Stimulated activated CD4-positive, alpha-beta T cell treated with anti-CD3 and anti-CD28 coated beads, Interleukin-4, amount 100 ng/mL, for 4 hours (primary cell): ENCODE measurements at regions not wholly inside any gene's neighbourhood (a gene's known extent, or its start where the extent isn't known, plus 50 kb on each side); places are given as distances from the start of the nearest gene placed in this dataset.
"Not testable (repeated sequence)": the region's sequence is repeated elsewhere in the genome, so short reads cannot be mapped to it uniquely, and the experiment has no call there.

ENCODE experiments used
- DNase-seq, 2 experiments: peaks; one replicate each; pipeline ENCODE4 v3.0.0-alpha.2; 2020

GRCh38 chr4:43672265-43672885 lies 776.2 kb downstream of the KCTD8 start:
- not testable (repeated sequence) for DNase-seq

DNA sequence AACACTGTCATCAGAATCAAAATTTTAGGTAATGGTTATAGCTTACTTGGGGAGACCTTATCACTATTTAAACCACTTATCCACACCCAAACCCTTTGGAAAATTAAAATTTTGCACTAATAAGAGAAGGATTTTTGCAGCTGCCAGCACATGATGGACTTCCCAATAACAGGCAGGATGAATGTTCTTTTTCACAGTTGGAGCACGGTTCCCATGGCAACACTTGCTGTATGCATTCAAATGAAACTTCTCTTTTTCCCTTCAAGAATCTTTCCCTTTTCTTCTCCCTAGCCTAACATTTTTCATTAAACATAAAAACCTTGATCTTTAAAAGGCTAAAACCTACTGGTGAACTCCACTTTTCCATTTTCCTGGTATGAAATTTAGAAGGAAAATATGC lies 768.2 kb downstream of the KCTD8 start:
- DNase-seq = no peak

DNA sequence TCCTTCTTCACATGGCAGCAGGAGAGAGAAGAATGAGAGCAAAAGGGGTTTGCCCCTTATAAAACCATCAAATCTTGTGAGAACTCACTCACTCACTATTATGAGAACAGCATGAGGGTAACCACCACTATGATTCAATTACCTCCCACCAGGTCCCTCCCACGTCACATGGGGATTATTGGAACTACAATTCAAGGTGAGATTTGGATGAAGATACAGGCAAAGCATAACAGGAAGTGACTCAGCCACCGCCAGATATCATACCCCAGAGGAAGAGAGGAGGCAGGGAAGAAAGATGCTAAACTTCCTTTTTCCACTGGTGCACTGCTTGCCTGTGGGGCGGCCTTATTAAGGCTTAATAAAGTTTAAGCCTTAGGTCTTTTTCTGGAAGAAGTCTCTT lies 766.1 kb downstream of the KCTD8 start:
- no peak for DNase-seq

DNA sequence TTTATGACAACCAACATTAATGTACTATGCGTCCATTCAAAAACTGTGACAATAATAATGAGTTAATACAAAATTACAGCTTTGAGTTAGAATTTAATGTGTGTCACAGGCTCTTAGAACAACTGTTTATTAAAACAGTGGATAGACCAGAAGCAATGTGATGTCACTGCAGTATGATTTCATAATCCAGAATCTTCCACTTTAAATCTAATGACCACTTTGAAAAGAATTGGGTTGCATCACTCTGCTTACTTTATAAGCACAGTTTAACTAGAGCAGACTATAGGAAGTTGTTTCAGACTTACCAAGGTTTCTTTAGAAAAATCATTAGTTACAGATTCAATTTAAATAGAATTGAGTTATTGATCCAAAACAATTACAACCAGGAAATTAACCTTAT lies 758.5 kb downstream of the KCTD8 start:
- no peak for DNase-seq

DNA sequence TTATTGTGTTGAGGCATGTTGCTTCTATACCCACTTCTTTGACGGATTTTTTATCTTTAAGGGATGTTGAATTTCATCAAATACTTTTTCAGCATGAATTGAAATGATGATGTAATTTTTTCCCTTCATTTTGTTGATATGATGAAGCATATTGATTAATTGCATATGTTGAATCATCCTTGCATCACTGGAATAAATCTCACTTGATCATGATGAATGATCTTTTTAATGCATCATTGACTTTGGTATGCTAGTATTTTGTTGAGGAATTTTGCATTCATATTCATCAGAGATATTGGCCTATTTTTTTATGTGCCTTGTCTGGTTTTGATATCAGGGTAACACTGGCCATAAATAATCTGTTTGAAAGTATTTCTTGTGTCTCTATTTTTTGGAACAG lies 754.7 kb downstream of the KCTD8 start:
- DNase-seq = no peak

DNA sequence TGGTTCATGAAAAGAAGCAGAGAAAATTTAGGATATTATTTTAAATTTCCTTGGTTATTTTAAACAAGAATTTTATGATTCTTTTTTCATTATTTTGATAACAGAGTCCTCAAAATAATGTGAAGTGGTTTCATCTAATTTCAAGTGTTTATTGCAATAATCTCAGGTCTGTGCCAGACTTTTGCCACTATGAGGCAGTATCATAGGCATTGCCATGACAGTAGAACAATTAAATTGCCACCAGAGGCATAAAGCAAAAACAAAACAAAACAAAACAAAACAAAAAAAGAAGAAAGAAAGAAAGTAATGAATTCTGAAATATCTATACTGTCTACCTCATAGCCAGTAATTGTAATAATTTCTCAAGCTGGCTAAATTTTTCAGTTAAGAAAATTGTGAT lies 739.2 kb downstream of the KCTD8 start:
- no peak for DNase-seq

DNA sequence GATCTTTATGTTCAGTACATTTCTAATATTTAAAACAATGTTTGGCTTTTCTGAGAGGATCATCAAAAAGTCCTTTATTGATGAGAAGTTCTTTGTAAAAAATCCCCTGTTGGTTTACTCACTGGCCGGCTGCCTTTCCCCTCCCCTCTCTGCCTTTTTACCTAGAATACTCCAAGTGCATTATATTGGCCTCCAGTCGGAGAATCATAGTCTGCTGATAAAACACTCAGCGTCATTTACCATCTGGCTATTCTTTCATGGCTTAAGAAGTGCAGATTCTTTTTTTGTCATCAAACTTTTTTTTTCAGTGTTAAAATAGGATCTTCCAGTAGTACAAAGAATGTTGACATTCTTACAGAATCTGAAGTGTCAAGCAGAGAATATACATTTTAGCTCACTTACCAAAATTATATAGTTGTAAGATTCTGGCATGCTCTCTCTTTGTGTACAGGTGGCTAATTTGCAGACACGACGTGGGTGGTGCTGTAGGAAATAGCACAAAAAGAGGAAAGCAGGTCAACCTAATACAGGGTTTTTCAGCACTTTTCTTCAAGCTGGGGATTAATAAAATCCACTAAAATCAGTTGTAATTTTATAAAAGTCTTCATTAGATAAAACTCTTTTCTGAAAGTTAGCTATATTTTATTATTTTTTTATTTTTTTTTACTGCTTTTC lies 731.8 kb downstream of the KCTD8 start:
- DNase-seq = no peak

DNA sequence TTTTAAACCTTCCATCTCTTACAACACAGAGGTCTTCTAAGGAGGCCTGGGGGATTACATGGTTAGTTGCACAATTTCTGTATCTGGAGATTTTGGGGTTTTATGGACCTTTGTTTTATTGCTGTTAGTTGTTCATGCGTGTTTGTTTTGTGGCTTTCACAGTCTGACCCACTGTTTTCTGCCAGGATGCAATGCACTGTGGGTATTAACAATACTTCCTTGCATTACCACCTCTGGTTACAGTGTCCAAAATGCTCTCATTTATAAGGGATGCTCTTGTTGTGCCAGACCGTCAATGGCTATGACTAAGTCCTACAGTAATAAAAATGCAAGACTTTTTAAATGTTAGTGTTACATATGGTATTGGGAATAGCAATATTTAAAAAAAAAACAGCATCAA lies 730.2 kb downstream of the KCTD8 start:
- DNase-seq = no peak

- no peak for DNase-seq
These were observed 715.7 kb downstream of the KCTD8 start for GRCh38 chr4:43732829-43733426.

- no peak for DNase-seq
These were observed 706.5 kb downstream of the KCTD8 start for GRCh38 chr4:43742083-43742482.

DNA sequence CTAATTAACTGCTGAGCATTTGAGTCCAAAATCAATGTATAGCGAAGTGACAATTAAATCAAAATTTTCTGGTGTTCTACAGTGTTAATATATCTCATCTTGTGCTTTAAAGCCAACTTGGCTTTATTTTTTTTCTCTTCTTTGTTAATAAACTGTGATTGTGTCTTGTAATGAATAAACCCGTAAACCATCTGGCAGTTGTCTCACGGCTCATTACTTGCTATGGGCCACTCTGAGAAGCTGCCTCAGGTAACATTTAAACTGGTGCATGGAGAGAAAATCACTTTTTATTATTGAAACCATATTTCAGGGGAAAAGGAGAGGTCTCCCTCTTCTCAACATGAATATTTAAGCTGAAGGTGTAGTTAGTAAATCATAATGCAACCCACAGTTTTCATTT lies 694.0 kb downstream of the KCTD8 start:
- no peak for DNase-seq

DNA sequence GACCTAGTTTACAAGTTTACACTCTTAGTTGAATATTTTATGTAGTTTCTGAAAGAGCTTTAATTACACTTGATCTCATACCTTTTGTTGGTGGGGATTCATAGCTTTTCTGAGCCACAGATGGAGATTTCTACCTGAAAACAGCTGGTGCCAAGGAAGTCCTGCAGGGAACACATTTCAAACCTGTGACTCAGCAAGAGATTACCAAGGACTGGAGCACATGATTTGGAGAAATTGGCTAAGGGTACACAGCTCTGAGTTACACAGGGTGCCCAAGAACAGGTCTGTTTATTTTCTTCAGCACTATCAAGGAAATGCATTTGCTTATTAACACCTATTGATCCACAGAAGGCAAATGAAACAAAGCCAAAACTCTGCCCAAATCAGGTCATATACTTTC lies 691.5 kb downstream of the KCTD8 start:
- DNase-seq = no peak

DNA sequence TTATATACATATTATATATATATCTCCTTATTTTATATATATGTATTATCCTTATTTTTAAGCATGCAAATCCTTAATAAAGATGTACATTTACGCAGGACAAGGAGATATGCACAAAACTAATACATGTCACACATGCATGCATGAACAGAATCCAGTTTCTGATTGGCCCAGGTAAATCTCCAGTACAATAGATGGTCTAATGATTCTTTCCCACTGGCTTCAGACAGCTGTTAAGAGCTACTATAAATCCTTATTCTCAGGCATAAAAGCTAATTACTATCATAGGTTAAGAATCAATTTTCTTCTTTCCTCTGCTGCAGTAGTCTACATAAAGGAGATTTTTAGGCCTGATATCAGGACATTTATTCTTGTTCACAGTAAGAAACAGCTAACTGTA lies 689.8 kb downstream of the KCTD8 start:
- no peak for DNase-seq

DNA sequence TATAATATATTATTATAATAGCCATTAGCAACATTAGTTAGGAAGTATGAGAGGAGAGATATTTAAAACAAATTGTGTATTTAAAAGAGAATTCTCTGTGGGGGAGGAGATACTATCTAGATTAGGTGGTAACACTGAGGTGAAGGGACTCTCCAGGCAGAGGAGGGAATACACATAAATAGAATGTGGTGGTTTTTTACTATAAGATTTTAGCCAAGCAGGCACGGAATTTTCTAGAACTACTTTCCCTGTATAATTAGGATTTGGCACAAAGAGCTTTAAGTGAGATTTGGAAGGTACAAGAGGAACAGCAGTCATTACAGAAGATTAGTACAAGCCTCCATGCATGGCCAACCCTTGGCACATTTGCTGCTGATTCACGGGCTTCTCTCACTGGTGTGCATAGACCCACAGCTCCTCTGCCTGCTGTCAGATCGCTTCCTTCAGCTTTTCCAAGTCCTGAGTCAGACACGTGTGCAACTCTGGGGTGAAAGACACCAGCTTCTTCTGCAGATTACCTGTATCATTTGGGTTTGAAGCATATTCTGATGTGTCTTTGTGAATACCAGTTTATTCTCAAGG lies 685.5 kb downstream of the KCTD8 start:
- DNase-seq = no peak

GRCh38 chr4:43765514-43765913 lies 683.1 kb downstream of the KCTD8 start:
- no peak for DNase-seq

DNA sequence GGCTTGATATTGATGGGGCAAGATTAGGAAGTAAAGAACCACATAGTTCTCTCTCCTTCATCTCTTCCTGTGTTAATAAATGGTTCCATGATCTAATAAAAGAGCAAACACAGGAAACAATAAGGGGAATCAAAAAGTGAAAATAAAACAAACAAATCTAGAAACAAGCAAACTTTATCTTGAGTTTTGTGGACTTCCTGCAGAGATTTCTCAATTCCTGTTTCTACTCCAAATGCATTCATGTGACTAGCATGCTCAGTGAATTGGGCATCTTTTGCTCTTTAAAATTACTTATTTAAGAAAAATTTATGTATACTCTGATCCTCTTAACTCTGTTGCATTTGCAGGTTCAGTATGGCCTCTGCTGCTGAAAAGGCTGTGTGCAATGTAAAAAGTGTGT lies 682.0 kb downstream of the KCTD8 start:
- no peak for DNase-seq

DNA sequence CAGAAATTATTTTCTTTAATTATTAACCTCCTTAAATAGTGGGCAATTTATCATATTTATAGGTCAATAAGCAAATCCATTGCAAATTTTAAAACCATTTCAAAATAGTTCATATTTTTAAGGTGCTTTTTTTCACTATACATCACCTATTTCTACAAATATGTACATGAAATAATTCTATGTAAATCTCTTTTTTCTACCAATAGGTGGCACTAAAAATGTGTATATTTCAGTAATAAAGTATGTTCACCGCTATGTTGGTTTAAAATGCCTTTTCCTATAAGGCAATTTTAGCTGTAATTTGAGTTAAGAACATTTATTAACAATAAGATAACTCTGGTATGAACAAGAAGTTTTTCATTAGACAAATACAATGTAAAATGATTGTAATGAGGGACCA lies 672.2 kb downstream of the KCTD8 start:
- DNase-seq = no peak

- no peak for DNase-seq
These were observed 670.3 kb downstream of the KCTD8 start for GRCh38 chr4:43778187-43778915.

DNA sequence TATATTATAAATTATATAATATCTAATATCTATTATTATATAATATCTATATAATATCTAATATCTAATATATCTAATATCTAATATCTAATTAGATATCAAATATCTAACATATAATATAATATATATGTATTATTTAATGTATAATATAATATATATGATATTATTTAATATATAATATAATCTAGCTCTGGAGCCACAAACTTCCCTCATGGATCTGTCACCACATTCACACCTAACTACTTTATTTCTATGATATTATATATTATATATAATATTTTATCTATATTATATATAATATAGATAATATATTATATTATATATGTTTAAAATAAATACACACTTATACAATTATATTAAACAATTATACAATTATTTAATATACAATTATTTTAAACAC lies 667.5 kb downstream of the KCTD8 start:
- DNase-seq = no peak

DNA sequence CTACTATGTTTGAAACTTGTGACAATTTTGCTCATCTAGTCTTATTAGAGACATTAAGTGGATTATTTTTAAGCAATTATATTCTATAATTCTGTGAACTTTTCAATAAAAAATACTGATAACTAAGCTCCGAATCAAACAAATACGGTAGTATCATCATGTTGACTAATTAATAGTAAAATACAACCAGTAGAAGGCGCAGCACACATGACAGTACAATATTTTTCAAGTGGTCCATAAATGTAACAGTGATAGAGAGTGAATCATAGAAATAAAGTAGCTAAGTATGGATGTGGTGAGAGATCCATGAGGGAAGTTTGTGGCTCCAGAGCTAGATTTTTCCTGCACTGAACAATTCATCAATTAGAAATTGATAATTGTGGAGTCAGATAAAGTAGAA lies 666.2 kb downstream of the KCTD8 start:
- no peak for DNase-seq

DNA sequence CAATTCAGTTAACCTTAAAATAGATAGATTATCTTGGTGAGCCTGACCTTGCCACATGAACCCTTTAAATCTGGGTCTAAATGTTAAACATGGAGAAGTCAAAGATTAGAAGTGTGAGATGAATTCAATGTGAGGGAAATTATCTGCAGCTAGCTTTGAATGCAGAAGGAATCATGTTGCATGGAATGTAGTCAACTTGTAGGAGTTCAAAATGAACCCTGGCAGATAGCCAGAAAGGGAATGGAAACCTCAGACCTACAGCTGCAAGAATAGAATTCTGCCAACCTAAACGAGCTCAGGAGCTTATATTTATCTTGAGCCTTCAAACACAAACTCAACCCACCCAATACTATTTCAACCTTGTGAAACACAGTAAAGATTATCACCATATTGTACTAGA lies 632.5 kb downstream of the KCTD8 start:
- no peak for DNase-seq

- no peak for DNase-seq
These were observed 626.0 kb downstream of the KCTD8 start for GRCh38 chr4:43822621-43823020.

DNA sequence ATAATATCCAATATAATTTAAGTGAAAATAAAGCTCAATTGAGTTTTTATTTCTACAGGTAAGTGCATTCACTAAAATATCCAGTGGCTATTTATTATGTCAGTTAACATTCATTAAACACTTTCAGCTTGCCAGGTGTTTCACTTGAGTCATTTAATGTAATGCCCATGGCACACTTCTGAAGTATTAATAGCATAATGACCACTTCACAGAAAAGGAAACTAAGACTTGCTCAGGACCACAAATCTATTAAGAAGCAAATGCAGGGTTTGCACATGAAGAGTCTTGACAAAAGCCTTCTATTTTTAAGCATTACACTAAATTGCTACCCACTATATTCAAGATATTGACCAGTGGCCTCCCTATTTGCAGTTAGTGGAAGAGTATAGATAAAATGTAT lies 612.7 kb downstream of the KCTD8 start:
- DNase-seq = no peak

DNA sequence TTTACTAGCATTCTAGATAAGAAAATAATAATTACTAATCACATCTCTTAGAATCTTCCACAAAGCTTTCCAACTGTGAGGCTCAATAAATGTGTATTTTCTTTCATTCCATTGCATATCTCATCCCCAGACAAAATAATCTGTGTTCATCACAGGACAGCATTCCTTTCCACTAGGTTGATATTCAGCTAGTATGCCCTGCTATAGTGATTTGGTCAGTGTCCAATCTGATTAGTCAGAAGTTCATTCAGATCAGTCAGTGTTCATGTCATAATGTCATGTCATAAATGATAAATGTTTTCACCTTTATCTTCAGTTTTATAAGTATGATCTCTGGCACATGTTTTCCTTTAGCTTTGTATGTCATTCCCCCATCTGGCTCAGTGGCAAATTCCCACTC lies 611.4 kb downstream of the KCTD8 start:
- DNase-seq = no peak
